ENCODE measurements at regions not wholly inside any gene's neighbourhood (a gene's known extent, or its start where the extent isn't known, plus 50 kb on each side); places are given as distances from the start of the nearest gene placed in this dataset.

GRCh38 chr2:155309483-155309882 is 611.0 kb downstream of the KCNJ3 start:
- TF ChIP-seq ZNF792 (tag by site-specific recombination; IDR thresholded peaks at IDR 0.05) (no peak), ZBTB21 (tag by site-specific recombination; IDR thresholded peaks at IDR 0.05) (no peak), CTCF (tag by site-specific recombination; IDR thresholded peaks at IDR 0.05) (no peak), REST (tag by site-specific recombination; IDR thresholded peaks at IDR 0.05) (no peak), ZNF501 (tag by site-specific recombination; IDR thresholded peaks at IDR 0.05) (no peak), YY1 (tag by site-specific recombination; IDR thresholded peaks at IDR 0.05) (no peak), ZBTB1 (tag by site-specific recombination; IDR thresholded peaks at IDR 0.05) (no peak), ZFP41 (tag by site-specific recombination; IDR thresholded peaks at IDR 0.05; ENCODE audit: borderline replicate concordance) (no peak), ZFP3 (tag by site-specific recombination; IDR thresholded peaks at IDR 0.05; ENCODE audit: low read depth) (no peak)
